GM12878 (cell line): ENCODE measurements at regions not wholly inside any gene's neighbourhood (a gene's known extent, or its start where the extent isn't known, plus 50 kb on each side); places are given as distances from the start of the nearest gene placed in this dataset.
"Not testable (repeated sequence)": the region's sequence is repeated elsewhere in the genome, so short reads cannot be mapped to it uniquely, and the experiment has no call there.

Experiments
- ATAC-seq: fragments of 200-7000 bp; cut with Tn5 transposase; 3 replicates; pipeline ENCODE4 v1.9.1; 2020; ENCODE audit warnings: mild to moderate bottlenecking, moderate library complexity
- BruUV-seq: library from RNA; stranded (reverse); fragments of 400-500 nt; replicated peaks from 2 replicates; lab custom pipeline; 2021; lab: Mats Ljungman, UMichigan
- CTCF ChIA-PET: fragments of 300-600 bp; sonication (Branson Sonifier 250); formaldehyde crosslinking; extraction: SDS; loops from one replicate; lab custom pipeline; 2021; ENCODE audit warnings: inconsistent platforms; lab: Yijun Ruan, JAX
- POLR2A ChIA-PET: fragments of 350-600 bp; formaldehyde crosslinking; extraction: SDS; loops from one replicate; lab custom pipeline; 2021; ENCODE audit warnings: inconsistent platforms; lab: Charles Lee
- RAD21 ChIA-PET: fragments of 300-600 bp; sonication (Branson Sonifier 250); formaldehyde crosslinking; loops from one replicate; lab custom pipeline; 2023; ENCODE audit warnings: antibody characterized with exemption; ENCODE audit not compliant: unreplicated experiment; lab: Charles Lee
- SMC1A ChIA-PET: fragments of 300-600 bp; sonication (Branson Sonifier 250); formaldehyde crosslinking; loops from one replicate; lab custom pipeline; 2023; ENCODE audit not compliant: unreplicated experiment, uncharacterized antibody; lab: Charles Lee
- DNase-seq: peaks from one replicate; pipeline ENCODE4 v3.0.0-alpha.2; 2011; ENCODE audit warnings: low read depth, low spot score
- FAIRE-seq: peaks from 3 replicates; lab custom pipeline; 2011; peaks lifted over from hg19 to GRCh38; lab: Jason Lieb, UNC
- H2AFZ ChIP-seq: 2 replicates; pipeline ENCODE4 v1.6.0; 2011; ENCODE audit warnings: low read depth, low read length, control low read depth; ENCODE audit not compliant: control insufficient read depth
- H3K27ac ChIP-seq: 2 replicates; pipeline ENCODE4 v1.5.1; 2011; ENCODE audit warnings: control low read depth; ENCODE audit not compliant: control insufficient read depth, insufficient read depth
- H3K27me3 ChIP-seq, 2 experiments: replicated peaks in 1 of 2; 2 replicates each; pipeline versions ENCODE4 v1.6.0 to v1.6.1; 2011; ENCODE audit warnings: low read length in 1 of 2; ENCODE audit not compliant: control insufficient read depth in 2 of 2, insufficient read depth in 2 of 2
- H3K36me3 ChIP-seq, 2 experiments: 2 replicates each; pipeline ENCODE4 v1.5.1; 2011; ENCODE audit warnings: low read length in 1 of 2; ENCODE audit not compliant: control insufficient read depth in 2 of 2, insufficient read depth in 2 of 2
- H3K4me1 ChIP-seq: 2 replicates; pipeline ENCODE4 v1.6.1; 2011; ENCODE audit warnings: mild to moderate bottlenecking, low read length, moderate library complexity, mixed read lengths; ENCODE audit not compliant: control insufficient read depth, insufficient read depth
- H3K4me2 ChIP-seq: 2 replicates; pipeline ENCODE4 v1.6.0; 2011; ENCODE audit warnings: control low read depth; ENCODE audit not compliant: control insufficient read depth, insufficient read depth
- H3K4me3 ChIP-seq: fragments of 200-600 bp; sonication (generic); 2 replicates; pipeline ENCODE4 v1.5.1; 2016
- H3K79me2 ChIP-seq: 2 replicates; pipeline ENCODE4 v1.6.0; 2011; ENCODE audit warnings: low read length; ENCODE audit not compliant: control insufficient read depth, insufficient read depth
- H3K9ac ChIP-seq: 2 replicates; pipeline ENCODE4 v1.8.0; 2011; ENCODE audit warnings: low read length, control low read depth, mixed read lengths; ENCODE audit not compliant: control insufficient read depth, insufficient read depth
- H3K9me3 ChIP-seq: replicated peaks from 3 replicates; pipeline ENCODE4 v1.5.1; 2011; ENCODE audit warnings: mild to moderate bottlenecking, low read length; ENCODE audit not compliant: control insufficient read depth, insufficient read depth
- H4K20me1 ChIP-seq: 2 replicates; pipeline ENCODE4 v1.6.0; 2011; ENCODE audit not compliant: control insufficient read depth, insufficient read depth
- SUPT20H ChIP-seq: IDR thresholded peaks from 2 replicates; pipeline ENCODE4 v1.6.1; 2011; ENCODE audit warnings: low read depth, mild to moderate bottlenecking, low read length, moderate library complexity, borderline replicate concordance; ENCODE audit not compliant: control insufficient read depth
- SUZ12 ChIP-seq: fragments of 200-600 bp; sonication (generic); IDR thresholded peaks from one replicate; pipeline ENCODE4 v1.6.1; 2018; ENCODE audit warnings: antibody characterized with exemption, mild to moderate bottlenecking; ENCODE audit not compliant: unreplicated experiment
- ZZZ3 ChIP-seq: IDR thresholded peaks from 2 replicates; pipeline ENCODE4 v1.6.1; 2011; ENCODE audit warnings: low read depth; ENCODE audit not compliant: control insufficient read depth, insufficient read length
- WGBS: methylation state at CpG from one replicate; pipeline ENCODE4 v1.1.6; 2016; ENCODE audit warnings: low lambda C conversion rate; ENCODE audit not compliant: insufficient replicate concordance, insufficient coverage; ENCODE audit errors: missing lambda C conversion rate; 5-methylcytosine and 5-hydroxymethylcytosine counted together
- in situ Hi-C: fragments of 300-500 bp; cut with MboI; formaldehyde crosslinking; loops from 9 replicates; pipeline ENCODE4 v1.14.3; 2018; ENCODE audit warnings: mixed read lengths
- intact Hi-C: fragments of 100-400 bp; cut with micrococcal nuclease; formaldehyde crosslinking; loops from one replicate; pipeline ENCODE4 v1.14.2; 2022; ENCODE audit not compliant: unreplicated experiment
- TF ChIP-seq, protein P1 (sequence below): IDR thresholded peaks from 2 replicates; pipeline ENCODE4 v1.6.1; 2012; ENCODE audit warnings: low read depth, low read length, improper control_type of control experiment

DNA sequence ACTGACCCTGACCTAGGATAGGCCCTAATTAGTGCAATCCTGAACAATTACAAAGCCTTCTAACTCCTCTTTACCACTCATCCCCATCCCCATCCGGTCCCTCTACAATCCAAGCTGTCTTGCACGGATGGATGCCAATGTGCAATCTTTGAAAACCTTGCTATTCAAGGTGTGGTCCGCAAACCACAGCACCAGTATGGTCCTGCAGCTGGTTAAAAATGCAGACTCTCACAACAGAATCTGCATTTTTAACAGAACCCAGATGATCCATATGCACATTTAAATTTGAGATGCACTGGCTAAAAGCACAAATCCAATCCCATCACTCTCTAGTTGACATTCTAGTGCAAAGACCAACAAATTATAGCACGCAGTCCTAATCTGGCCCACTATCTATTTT lies 230.6 kb upstream of the KRR1 start (continued):
- TF ChIP-seq ZZZ3 (no peak), SUZ12 (no peak), SUPT20H (no peak)

DNA sequence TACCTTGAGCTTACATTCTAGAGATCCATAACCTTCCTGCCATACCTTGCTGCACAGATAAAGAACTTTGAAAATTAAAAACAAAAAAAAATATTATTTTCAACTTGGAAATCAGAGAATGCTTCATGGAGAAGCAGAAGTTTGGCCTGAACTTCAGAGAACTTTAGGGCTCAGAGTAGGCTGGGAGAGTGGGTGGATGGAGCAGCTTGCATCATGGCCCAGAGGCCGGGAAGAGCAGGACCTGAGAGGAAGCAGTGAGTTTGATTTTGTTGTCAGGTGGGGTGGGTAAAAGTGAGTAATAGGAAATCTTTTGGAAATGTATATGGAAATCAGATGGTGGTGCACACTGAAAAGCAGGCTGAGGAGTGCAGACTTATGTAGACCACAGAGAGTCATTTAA lies 228.5 kb upstream of the KRR1 start:
- no peak overlapping the region for H3K9ac ChIP-seq
- RAD21 ChIA-PET = interaction anchor here (0.9 to 1.0 kb wide), 2 partner anchors 14 to 291 kb away, joined by 3 read pairs; no protein-coding TSS in a partner anchor
- no peaks in the 10 kb centered on the region for H3K36me3 ChIP-seq
- H3K9me3 ChIP-seq = no peaks in the 10 kb centered on the region
- no peak for FAIRE-seq
- H3K79me2 ChIP-seq = no peaks in the 10 kb centered on the region
- DNase-seq = no peak
- CTCF ChIA-PET = interaction anchor here (0.7 to 2.5 kb wide), 3 partner anchors 99 to 181 kb away, joined by 3 to 10 read pairs (median 4); no protein-coding TSS in a partner anchor
- no peak overlapping the region for H3K27ac ChIP-seq
- intact Hi-C loops = no loop called here
- no peaks in the 10 kb centered on the region for H3K27me3 ChIP-seq
- TF ChIP-seq, protein P1, sequence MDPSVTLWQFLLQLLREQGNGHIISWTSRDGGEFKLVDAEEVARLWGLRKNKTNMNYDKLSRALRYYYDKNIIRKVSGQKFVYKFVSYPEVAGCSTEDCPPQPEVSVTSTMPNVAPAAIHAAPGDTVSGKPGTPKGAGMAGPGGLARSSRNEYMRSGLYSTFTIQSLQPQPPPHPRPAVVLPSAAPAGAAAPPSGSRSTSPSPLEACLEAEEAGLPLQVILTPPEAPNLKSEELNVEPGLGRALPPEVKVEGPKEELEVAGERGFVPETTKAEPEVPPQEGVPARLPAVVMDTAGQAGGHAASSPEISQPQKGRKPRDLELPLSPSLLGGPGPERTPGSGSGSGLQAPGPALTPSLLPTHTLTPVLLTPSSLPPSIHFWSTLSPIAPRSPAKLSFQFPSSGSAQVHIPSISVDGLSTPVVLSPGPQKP = no peak
- in situ Hi-C loops = no loop called here
- H3K4me2 ChIP-seq = no peak overlapping the region
- no peaks in the 10 kb centered on the region for H3K4me1 ChIP-seq
- H3K4me3 ChIP-seq = no peak overlapping the region
- BruUV-seq = no TSS peak
- WGBS = 67% methylated on average over 1 of the region's 1 CpG
- POLR2A ChIA-PET = interaction anchor here (0.6 kb wide), 1 partner anchor 233 kb away, joined by 3 read pairs; no protein-coding TSS in a partner anchor
- SMC1A ChIA-PET = interaction anchor here (0.6 to 3.0 kb wide), 3 partner anchors 20 to 291 kb away, joined by 3 to 10 read pairs (median 3); no protein-coding TSS in a partner anchor
- no peak overlapping the region for H2AFZ ChIP-seq
- no peaks in the 10 kb centered on the region for H4K20me1 ChIP-seq
- ATAC-seq = no peak

- H3K27ac ChIP-seq, H3K4me2 ChIP-seq, intact Hi-C loops, in situ Hi-C loops, H3K79me2 ChIP-seq, H4K20me1 ChIP-seq, H3K9me3 ChIP-seq, BruUV-seq, DNase-seq, FAIRE-seq, H3K36me3 ChIP-seq, H2AFZ ChIP-seq, H3K9ac ChIP-seq, H3K4me3 ChIP-seq, ATAC-seq, H3K27me3 ChIP-seq, H3K4me1 ChIP-seq: not testable (repeated sequence)
- SMC1A ChIA-PET = interaction anchor here (0.7 to 3.0 kb wide), 14 partner anchors 11 to 294 kb away, joined by 3 to 13 read pairs (median 6); no protein-coding TSS in a partner anchor
- 88% methylated on average over 2 of the region's 2 CpGs for WGBS
- POLR2A ChIA-PET = interaction anchor here (1.0 kb wide), 1 partner anchor 292 kb away, joined by 3 read pairs; no protein-coding TSS in a partner anchor
- RAD21 ChIA-PET = interaction anchor here (1.0 to 2.5 kb wide), 9 partner anchors 20 to 294 kb away, joined by 3 to 14 read pairs (median 4); partner anchors contain the start of gene PHLDA1
- CTCF ChIA-PET = interaction anchor here (1.1 to 2.5 kb wide), 3 partner anchors 35 to 116 kb away, joined by 4 to 10 read pairs (median 4); no protein-coding TSS in a partner anchor
Measured at GRCh38 chr12:75739098-75739497, 227.7 kb upstream of the KRR1 start.
